Choroid plexus epithelial cell (primary cell): ENCODE measurements at regions not wholly inside any gene's neighbourhood (a gene's known extent, or its start where the extent isn't known, plus 50 kb on each side); places are given as distances from the start of the nearest gene placed in this dataset.
A peak's percentile ranks its signal among the peaks of the same experiment; 100 is the strongest.

Source experiments
- DNase-seq: peaks from one replicate; pipeline ENCODE4 v3.0.0-alpha.2; 2010; ENCODE audit warnings: low read depth
- H3K4me3 ChIP-seq: 2 replicates; pipeline ENCODE4 v1.5.1; 2011; ENCODE audit warnings: low read depth, mild to moderate bottlenecking, control low read depth, low read length, moderate library complexity
- TF ChIP-seq, protein P1 (sequence below): conservative IDR thresholded peaks from 2 replicates; pipeline ENCODE4 v1.5.1; 2011; ENCODE audit warnings: low read depth, mild to moderate bottlenecking, control low read depth, inconsistent platforms, low read length, moderate library complexity

GRCh38 chr1:88175120-88175630 lies 508.9 kb upstream of the PKN2 start:
- no peak overlapping the region for H3K4me3 ChIP-seq
- TF ChIP-seq, protein P1, sequence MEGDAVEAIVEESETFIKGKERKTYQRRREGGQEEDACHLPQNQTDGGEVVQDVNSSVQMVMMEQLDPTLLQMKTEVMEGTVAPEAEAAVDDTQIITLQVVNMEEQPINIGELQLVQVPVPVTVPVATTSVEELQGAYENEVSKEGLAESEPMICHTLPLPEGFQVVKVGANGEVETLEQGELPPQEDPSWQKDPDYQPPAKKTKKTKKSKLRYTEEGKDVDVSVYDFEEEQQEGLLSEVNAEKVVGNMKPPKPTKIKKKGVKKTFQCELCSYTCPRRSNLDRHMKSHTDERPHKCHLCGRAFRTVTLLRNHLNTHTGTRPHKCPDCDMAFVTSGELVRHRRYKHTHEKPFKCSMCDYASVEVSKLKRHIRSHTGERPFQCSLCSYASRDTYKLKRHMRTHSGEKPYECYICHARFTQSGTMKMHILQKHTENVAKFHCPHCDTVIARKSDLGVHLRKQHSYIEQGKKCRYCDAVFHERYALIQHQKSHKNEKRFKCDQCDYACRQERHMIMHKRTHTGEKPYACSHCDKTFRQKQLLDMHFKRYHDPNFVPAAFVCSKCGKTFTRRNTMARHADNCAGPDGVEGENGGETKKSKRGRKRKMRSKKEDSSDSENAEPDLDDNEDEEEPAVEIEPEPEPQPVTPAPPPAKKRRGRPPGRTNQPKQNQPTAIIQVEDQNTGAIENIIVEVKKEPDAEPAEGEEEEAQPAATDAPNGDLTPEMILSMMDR = no peak
- no peak for DNase-seq

DNA sequence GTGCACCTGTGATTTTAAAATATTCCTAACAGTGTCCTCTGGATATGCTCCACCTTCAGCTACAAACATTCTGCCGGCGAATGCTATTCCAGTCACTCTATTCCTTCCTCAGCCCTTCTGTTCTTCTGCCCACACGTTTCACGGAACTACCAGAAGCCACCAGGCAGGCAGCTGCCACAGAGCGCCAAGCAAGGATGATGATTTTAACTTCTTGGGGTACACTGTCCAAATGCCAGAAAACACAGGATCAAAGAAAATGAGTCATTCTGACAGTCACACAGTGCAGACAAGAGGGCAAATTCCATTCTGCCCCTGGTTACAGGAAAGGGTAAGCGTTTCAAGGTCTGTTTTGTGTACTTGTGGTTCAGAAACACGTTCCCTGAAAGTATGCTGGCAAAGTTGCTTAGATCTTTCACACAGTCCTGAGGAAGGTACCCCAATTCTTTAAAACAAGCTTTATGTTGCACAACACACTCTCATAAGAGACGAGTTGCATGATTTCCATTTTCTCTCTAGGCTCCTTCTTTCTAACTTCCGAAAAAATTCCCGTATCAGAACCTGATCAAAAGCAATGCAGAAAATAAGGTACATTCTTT lies 508.3 kb upstream of the PKN2 start:
- TF ChIP-seq, protein P1 = no peak
- no peak overlapping the region for H3K4me3 ChIP-seq
- peak; percentile 11 for DNase-seq

- TF ChIP-seq, protein P1 = no peak
- H3K4me3 ChIP-seq = no peak overlapping the region
- no peak for DNase-seq
Measured at GRCh38 chr1:88179943-88180342, 504.1 kb upstream of the PKN2 start.

- TF ChIP-seq, protein P1 = peak; percentile 99
- no peak overlapping the region for H3K4me3 ChIP-seq
- DNase-seq = peak; percentile 83
Measured at GRCh38 chr1:88180449-88181108, 503.5 kb upstream of the PKN2 start.

- H3K4me3 ChIP-seq = no peak overlapping the region
- TF ChIP-seq, protein P1 = no peak
- no peak for DNase-seq
Measured at GRCh38 chr1:88186911-88187310, 497.2 kb upstream of the PKN2 start.

- no peak for DNase-seq
- TF ChIP-seq, protein P1 = no peak
- no peak overlapping the region for H3K4me3 ChIP-seq
Measured at GRCh38 chr1:88188038-88188437, 496.0 kb upstream of the PKN2 start.

GRCh38 chr1:88189525-88189924 lies 494.5 kb upstream of the PKN2 start:
- TF ChIP-seq, protein P1 = no peak
- no peak overlapping the region for H3K4me3 ChIP-seq
- no peak for DNase-seq
